NCI-H2196 (cell line): ENCODE measurements at regions not wholly inside any gene's neighbourhood (a gene's known extent, or its start where the extent isn't known, plus 50 kb on each side); places are given as distances from the start of the nearest gene placed in this dataset.

Source experiments
- DNase-seq: peaks from one replicate; lab custom pipeline; 2025; ENCODE audit not compliant: unreplicated experiment; lab: John Stamatoyannopoulos, UW

DNA sequence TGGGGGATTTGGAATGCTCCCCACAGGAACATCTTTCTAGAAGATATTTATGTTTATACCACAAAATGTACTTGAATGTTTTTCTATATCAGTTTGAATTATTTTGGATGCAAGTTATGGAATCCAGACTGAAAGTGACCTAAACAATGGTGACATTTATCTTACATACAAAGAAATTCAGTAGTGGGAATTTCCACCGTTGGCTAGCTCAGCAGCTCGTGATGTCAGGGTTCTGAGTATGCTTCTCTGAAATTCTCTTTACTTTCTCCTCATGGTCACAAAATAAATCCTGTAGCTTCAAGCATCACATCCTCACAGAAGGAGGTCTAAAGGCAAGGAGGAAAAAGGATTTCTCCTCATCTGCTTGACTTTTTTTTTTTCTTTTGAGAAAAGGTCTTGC lies 105.3 kb downstream of the AKAIN1 start:
- DNase-seq, result no peak

DNA sequence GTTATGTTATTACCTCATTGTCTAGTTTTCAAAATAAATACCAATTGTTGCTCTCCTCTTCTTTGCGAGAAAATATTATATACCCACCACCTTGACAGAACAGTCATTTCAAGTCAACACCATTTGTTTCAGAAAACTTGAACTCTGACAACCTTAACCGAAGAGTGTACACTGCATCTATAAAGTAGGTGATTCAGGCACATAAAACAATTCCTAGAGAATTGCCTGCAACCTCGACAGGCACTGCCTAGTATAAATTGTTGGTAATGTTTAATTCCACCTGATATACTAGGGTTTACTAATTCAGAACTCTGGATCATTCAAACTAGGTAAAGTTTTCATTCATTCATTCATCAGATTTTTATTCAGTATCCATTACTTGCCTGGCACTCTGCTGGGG lies 121.8 kb downstream of the AKAIN1 start:
- DNase-seq, result no peak

DNA sequence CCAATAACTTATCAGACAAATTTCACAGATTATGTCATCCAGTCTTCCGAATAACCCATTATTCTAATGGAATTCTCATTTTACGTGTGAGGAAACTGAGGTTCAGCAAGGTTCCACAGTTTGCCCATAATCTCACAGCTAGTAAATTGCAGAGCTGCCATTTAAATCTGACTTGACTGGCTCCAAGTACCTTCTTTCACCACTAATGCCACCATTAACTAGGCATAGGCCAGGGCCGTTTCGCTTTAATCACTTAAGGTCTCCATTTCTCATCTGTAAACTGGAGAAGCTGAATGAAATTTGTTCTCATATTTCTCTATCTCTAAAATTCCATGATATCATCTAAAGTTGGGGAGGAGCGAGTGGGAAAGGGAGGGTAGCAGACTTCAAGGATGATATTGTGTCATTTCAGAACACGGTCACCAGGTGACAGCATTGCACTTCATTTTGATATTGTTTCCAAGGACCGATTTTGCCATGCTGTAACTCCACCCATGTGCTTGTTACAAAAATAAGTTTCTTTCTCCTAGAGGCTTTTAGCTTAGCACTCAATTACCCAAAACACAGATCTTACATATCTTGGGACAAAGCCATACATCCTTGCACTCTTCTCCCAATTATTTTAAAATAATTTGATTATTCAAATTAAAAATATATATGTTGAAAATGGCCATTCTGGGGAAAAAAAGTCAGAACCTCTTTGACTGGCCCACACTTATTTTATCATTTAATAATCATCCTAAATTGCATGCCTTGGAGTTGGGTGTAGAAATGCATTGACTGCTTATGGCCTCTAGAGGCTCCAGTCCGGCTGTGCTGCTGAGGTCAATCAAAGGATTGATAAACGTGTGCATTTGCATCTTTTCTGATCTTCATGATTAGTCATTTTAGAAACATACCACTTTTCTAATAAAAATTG lies 123.8 kb downstream of the AKAIN1 start:
- DNase-seq, result peak; percentile 72

DNA sequence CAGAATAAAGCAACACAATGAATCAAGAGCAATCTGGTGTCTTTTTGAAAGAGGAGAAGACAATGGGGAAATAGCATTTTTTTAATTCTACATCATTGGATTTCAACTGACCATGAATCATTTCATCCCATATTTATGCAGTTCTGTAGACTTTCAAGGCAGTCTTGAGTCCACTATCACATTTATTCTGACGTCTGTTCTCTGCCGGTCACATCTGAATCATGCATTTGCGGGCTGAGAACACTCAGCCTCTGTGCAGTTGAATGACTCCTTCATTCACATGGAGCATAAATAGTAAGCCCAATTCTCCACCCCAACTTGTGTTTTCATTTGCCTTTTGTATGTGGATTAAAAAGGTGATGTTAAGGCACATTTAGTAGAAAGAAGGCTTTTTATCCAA lies 128.2 kb downstream of the AKAIN1 start:
- no peak for DNase-seq

DNA sequence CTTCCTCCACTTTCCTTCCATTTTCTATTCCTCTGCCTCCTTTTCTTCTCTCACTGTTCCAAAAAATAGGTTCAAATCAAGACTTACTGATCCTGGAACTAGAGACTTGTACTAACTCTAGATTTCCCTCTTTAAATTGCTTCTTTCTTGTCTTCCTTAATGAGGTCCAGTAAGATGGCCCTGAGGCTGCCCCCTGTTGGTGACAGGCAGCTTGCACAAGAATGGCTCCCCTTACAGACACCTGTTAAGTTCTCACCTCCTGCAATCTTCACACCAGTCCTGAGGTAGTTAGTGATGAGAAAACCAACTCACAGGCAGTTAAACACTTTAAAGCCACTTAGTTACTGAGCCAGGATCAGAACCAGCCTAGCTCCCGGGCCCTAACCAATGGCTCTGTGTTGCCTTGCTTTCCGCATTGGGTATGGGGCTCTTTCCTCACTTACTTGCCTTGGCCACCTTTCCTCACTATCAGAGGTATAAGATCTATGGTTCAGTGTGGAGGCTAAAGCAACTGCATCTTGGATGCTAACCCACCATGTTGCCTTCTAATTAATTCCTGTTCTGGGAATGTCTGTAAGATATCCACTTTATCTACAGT lies 130.6 kb downstream of the AKAIN1 start:
- DNase-seq, result no peak

DNA sequence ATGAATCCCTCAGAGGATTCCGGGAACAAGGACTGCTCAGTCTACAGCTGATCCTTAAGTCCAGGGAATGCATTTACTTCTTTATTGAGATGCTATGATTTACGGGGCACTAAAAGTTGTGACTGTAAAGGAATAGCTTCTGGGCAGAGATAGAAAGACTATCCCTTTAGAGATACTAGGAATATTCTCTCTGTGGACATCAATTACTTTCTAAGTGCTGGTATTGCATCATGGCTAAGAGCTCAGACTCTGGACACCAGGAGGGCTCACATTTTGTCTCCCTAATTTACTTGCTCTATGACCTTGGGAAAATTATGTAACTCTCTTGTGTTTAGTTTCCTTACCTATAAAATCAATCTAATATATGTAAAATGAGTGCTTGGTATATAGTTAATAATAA lies 131.4 kb downstream of the AKAIN1 start:
- DNase-seq, result no peak

DNA sequence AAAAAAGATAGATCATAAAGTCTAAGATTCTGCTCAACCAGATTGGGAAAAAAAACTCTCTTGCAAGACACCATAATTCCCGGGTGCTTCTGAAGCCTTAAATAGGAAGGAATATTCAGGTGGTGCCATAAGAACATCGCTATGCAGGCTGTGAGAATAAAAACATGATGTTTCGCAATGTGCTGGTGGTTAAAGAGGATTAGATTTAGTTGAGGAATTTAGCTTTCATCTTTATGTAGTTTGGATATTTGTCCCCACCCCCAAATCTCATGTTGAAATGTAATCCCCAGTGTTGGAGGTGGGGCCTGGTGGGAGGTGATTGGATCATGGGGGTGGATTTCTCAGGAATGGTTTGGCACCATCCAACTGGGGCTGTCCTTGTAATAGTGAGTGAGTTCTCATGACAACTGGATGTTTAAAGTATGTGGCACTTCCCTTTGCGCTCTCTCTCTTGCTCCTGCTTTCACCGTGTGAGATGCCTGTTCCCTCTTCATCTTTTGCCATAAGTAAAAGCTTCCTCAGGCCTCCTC lies 132.2 kb downstream of the AKAIN1 start:
- DNase-seq, result no peak

DNA sequence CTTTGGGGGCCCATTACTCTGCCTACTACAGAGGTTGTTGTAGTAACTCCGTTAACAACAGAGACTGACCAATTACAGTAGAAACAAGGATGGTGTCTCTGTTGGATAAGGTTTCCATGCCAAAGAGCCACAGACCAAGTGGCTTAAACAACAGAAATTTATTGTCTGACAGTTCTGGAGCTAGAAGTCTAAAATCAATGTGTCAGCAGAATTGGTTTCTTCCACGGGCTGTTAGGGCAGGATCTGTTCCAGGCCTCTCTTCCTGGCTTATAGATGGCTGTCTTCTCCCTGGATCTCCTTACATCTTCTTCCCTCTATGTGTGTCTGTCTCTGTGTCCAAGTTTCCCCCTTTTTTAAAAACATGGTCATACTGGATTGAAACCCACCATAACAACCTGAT lies 135.3 kb downstream of the AKAIN1 start:
- DNase-seq, result no peak

DNA sequence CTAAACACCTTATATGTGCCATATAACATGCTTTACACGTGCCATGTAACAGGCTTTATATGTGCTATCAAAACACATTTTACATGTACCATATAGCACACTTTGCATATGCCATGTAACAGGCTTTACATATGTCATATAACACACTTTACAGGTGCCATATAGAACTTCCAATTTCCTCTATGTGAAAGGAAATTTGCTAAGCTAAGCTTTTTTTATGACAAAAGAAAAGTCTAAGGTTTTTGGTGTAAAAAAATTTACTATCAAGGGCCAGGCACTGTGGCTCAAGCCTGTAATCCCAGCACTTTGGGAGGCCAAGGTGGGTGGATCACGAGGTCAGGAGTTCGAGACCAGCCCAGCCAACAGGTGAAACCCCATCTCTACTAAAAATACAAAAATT lies 136.5 kb downstream of the AKAIN1 start:
- DNase-seq, result no peak

DNA sequence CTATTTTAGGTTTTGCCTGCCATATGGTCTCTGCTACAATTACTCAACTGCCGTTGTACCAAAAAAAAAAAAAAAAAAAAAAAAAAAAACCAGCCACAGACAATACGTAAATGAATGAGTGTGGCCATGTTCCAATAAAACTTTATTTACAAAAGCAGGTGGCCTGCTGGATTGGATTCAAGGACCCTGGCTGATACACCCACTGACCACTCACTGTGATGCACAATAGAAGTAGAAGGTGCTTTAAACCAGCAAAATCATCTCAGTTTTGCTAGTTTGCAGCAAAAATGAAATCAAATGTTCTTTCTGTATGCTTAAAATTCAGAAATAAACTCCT lies 137.4 kb downstream of the AKAIN1 start:
- no peak for DNase-seq

DNA sequence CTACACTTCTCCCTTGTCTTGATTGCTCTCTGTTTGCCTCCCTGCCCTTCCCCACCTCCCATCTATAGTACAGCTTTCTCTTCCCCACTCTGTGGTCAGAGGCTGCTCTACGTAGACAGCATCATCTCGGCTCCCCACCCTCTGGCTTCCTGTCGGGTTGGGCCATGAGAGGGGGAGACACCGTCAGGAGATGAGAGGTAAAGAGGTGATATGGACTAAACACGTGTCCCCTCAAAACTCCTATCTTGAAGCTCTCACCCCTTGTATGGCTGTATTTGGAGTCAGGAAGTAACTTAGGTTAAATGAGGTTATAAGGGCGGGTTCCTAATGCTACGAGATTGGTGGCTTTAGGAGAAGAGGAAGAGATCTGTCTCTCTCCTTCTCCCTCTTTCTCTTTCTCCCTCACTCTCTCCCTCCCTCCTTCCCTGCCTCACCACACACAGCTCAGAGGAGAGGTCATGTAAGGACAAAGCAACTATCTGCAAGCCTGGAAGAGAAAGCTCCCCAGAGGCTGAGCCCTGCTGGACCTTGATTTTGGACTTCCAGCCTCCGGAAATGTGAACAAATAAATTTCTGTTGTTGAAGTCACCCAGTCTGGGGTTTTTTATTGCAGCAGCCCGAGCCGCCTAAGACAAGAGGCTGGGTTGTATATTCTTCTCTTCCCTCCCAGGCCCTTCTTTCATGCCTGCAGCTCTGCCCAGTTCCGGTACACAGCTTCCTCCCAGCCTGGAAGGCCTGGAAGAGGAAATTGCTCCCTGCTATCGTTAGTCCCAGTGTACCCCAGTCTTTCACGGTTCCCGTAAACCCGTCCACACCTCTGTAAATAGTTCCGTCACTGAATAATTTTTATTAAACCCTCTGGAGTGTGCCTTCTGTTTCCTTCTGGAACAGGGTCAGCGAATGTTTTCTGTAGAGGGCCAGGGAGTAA lies 138.0 kb downstream of the AKAIN1 start:
- DNase-seq, result no peak

DNA sequence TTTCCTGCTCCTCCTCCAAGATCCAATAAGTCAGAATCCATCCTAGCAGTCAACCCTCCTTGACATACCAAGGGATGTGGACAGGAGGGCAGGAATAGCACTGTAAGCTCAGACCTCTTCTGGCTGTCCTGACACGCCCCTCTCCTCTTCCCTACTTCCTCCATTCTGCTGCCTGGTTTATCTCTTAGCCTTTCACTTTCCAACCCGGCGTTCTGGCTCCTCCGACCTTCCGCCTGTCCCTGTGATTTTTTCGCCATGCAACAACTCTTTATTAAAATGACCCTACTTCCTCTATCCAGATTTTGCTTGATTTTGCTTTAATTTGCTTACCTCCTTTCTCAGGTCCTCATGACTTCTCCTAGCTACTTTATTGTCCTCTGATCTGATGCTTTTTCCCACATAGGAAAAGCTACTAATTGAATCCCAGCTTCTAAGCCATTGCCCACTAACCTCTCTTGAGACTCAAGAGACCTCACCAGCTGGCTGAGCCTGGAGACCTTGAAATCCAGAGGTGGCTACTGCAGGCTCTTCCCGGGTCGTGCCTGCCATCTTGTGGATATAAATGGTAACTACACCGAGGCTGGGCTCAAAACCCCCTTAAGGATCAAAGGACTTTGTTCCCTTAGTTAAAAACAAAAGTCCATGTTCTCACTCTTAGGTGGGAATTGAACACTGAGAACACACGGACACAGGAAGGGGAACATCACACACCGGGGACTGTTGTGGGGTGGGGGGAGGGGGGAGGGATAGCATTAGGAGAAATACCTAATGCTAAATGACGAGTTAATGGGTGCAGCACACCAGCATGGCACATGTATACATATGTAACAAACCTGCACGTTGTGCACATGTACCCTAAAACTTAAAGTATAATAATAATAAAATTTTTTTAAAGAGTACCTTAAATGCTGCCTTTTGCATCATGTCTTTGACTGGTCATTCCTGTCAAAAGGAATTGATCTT lies 139.4 kb downstream of the AKAIN1 start:
- peak; percentile 81 for DNase-seq

DNA sequence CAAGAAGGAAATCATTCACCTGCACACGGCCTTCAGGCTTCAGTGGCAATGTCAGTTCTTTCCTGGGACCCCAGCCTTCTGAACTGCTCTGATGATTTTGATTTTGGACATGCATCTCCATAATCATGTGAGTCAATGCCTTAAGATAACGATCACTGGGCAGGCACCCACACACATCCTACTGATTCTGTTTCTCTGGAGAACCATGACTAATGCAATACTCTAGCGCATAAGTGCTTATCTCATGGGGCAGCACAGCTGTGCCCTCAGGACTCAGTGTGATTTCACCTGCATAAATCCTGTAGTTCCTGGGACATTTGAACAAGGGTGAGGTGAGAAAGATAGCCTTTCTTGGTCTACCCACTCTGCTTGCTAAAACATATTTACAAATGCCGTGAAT lies 144.6 kb downstream of the AKAIN1 start:
- DNase-seq, result no peak

DNA sequence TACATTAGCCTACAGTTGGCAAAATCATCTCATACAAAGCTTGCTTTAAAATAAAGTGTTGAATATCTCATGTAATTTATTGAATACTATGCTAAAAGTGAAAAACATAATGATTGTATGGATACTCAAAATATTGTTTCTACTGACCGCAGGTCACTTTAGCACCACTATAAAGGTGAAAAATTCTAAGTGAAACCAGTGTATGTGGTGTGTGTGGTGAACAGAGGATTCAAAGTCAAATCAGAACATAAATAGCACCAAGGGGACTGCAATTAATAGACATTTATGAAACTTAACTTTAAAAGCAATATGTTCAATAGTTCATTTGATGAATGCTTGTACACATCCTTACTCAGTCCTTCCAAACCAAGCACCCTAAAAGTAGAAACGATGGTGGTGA lies 145.8 kb downstream of the AKAIN1 start:
- no peak for DNase-seq

DNA sequence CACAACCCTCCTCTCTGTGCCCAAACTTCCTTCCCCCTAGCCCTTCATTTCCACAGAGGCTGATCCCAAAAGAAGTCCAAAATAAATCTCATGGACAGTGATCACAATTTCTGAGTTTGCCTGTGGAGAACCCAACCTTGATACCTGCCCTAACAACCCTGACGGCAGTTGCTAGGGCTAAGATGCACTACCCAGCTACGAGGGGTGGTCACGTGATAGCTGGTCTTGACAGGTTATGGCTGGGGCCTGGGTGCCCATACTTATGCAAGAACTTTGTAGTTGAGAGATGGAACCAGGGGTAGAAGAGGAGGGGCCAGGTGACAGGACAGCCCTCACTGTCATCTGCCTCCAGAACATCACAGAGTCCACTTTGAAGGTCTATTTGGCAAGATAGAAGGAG lies 147.9 kb downstream of the AKAIN1 start:
- DNase-seq, result no peak

DNA sequence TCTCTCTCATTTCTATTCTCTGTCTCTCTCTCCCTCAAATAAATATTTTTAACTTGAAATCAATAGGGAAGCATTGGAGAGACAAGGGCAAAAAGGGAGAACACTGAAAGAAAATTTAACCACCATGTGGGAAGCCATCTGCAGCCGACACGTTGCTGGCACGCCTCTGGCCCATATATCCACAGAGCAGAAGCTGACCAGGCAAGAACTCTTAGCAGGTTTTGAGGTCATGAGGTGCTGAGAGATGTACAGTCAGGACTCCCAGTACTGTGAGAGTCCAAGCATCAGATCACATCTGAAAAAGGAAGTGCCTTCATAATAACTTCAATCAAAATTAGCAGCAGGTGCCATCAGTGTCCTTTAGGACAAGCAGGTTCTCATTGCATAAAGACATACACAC lies 156.6 kb downstream of the AKAIN1 start:
- no peak for DNase-seq

DNA sequence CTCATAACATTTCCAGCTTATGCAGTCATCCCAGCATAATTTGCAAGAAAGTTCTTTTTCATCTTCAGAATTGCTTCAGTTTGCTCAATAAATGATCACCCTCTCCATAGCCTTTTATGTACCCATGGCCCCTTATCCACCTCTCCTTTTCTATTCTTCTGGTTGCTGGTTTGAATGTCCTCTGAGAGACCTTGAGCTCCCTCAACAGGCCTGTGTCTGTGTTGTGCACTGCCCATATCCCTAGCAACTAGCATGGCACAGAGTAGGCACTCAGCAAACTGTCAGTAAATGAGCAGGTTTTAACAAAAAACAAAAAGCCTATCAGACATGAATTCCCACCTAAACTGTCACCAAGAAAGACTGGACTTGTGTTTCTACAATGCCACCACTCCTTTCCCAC lies 160.5 kb downstream of the AKAIN1 start:
- DNase-seq, result no peak

DNA sequence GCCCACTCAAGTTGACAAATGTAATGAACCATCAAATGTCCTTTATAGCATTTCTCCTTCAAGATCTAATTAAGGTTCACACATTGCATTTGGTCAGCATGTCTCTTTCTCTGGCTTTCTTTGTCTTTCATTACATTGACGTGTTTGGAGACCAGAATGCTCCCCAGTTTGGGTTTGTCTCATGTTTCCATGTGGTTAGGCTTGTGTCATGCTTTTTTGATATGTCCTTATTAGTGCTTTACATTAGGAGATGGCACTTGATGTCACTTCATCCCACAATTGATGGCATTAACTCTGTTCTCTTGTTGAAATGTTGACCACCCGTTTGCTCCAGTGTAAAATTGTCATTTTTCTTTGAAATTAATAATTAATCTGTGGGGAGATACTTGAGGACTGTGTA lies 165.8 kb downstream of the AKAIN1 start:
- no peak for DNase-seq

DNA sequence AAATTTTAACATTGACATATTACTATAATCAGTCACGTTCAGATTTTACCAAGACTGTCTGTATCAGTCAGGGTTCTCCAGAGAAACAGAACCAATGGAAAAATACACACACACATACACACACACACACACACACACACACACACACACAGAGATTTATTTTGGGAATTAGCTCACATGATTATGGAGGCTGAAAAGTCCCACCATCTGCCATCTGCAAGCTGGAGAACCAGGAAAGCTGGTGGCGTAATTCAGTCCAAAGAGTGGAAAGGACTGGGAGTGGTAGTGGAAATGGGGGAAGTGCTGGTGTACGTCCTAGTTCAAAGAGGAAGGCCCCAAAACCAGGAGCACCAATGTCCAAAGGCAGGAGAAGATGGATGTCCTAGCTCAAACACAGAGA lies 166.4 kb downstream of the AKAIN1 start:
- DNase-seq, result no peak

DNA sequence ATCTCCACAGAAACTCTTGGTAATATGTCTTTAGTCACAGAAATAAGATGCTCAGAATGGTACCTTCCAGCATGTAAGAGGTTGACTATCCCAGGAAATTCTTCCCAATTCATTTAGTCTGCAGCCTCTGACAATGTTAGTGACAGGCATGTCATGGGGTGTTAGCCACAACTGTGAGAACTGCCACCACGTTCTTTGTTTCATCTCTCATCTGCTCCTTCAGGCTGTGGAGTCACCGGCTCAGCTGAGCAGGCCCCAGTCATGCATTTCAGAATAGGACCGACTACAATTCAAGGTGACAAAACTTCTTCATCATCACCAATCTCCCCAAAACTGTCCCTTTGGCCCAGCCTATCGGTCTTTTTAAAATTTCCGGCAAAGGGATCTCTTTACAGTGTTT lies 167.5 kb downstream of the AKAIN1 start:
- no peak for DNase-seq
